AG04449 (cell line): ENCODE measurements at regions not wholly inside any gene's neighbourhood (a gene's known extent, or its start where the extent isn't known, plus 50 kb on each side); places are given as distances from the start of the nearest gene placed in this dataset.
"Not testable (repeated sequence)": the region's sequence is repeated elsewhere in the genome, so short reads cannot be mapped to it uniquely, and the experiment has no call there.

Experiments used
- CTCF ChIA-PET: fragments of 350-600 bp; formaldehyde crosslinking; extraction: SDS; loops from one replicate; lab custom pipeline; 2021; ENCODE audit warnings: antibody characterized with exemption; lab: Yijun Ruan, JAX
- POLR2A ChIA-PET: fragments of 400-600, 350-600 bp; formaldehyde crosslinking; extraction: SDS; loops from one replicate; lab custom pipeline; 2020; ENCODE audit warnings: antibody characterized with exemption, inconsistent platforms; lab: Yijun Ruan, JAX
- DNase-seq: peaks from one replicate; pipeline ENCODE4 v3.0.0-alpha.2; 2010; ENCODE audit warnings: low read depth, low spot score
- H3K4me3 ChIP-seq: 2 replicates; pipeline ENCODE4 v1.5.1; 2011; ENCODE audit warnings: low read depth, mild to moderate bottlenecking, control low read depth, low read length
- TF ChIP-seq, protein P1 (sequence below): IDR thresholded peaks from one replicate; pipeline ENCODE4 v1.5.1; 2011; ENCODE audit warnings: mild to moderate bottlenecking, moderate library complexity, low read length, control low read depth, inconsistent platforms; ENCODE audit not compliant: insufficient read depth; ENCODE audit errors: missing control alignments

DNA sequence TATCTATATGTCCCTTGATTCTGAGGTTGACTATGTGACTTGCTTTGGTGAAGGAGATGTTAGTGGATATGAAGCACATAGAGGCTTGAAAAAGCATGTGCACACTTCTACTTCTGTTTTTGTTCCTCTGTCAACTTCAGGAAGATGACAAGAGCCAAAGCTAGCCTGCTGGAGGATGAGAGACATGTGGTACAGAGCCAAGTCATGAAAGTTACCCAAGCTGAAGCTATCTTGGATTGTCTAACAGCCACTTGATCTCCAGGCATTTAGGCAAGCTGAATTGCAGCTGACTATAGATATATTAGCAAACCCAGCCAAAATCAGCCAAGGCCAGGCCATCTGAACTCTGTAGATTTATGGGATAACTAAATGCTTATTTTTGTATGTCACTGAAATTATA, 70.8 kb upstream of the DYNLT3 start:
- no peak for DNase-seq
- TF ChIP-seq, protein P1, sequence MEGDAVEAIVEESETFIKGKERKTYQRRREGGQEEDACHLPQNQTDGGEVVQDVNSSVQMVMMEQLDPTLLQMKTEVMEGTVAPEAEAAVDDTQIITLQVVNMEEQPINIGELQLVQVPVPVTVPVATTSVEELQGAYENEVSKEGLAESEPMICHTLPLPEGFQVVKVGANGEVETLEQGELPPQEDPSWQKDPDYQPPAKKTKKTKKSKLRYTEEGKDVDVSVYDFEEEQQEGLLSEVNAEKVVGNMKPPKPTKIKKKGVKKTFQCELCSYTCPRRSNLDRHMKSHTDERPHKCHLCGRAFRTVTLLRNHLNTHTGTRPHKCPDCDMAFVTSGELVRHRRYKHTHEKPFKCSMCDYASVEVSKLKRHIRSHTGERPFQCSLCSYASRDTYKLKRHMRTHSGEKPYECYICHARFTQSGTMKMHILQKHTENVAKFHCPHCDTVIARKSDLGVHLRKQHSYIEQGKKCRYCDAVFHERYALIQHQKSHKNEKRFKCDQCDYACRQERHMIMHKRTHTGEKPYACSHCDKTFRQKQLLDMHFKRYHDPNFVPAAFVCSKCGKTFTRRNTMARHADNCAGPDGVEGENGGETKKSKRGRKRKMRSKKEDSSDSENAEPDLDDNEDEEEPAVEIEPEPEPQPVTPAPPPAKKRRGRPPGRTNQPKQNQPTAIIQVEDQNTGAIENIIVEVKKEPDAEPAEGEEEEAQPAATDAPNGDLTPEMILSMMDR = no peak
- ChIA-PET CTCF (no interaction called here), POLR2A (no interaction called here)
- H3K4me3 ChIP-seq = no peak overlapping the region

DNA sequence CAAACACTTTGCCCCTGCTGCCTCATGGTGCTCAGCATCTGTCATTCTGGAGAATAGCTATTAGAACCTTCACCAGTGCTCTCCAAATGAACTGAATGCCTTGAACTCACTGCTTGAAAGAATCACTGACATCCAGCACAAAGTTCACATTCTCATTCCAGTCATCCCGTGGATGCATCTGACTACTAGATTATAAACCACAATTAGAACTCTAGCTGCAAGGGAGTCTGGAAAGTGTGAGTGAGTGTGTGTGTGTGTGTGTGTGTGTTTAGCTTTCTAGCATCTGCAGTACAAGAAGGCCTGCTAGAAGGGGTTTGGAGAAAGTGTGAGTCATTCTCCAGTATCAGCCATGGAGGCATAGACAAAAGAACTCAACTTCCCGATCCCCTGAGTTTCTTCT, 71.3 kb upstream of the DYNLT3 start:
- no peak overlapping the region for H3K4me3 ChIP-seq
- TF ChIP-seq, protein P1 = no peak
- ChIA-PET POLR2A (no interaction called here), CTCF (no interaction called here)
- DNase-seq = no peak

DNA sequence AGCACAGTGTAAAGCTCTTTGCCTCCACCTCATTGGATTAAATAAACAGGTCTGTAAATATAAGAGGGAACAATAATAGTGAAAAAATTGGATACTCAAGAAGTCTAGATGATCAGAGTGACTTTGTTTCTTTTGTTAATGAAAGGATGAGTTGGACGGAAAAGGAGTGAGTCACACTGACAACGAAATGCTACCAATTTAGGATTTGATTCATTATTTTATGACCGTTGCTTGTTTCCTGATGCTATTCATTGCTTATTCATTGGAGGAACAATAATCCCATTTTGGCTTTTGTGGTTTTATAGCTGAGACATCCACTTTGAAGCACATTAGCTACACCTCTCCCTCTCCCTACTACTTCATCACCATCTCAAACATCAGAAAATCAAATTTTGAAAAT, 74.4 kb upstream of the DYNLT3 start:
- POLR2A ChIA-PET = no interaction called here
- no peak overlapping the region for H3K4me3 ChIP-seq
- CTCF ChIA-PET = interaction anchor here (9.2 kb wide), 1 partner anchor 245 kb away, joined by 105 read pairs; no protein-coding TSS in a partner anchor
- TF ChIP-seq, protein P1 = no peak
- no peak for DNase-seq

GRCh38 chrX:37922928-37923327, 75.6 kb upstream of the DYNLT3 start:
- TF ChIP-seq, protein P1 = no peak
- ChIA-PET CTCF (interaction anchor here (1.2 to 9.2 kb wide), 2 partner anchors 244 to 252 kb away, joined by 4 to 105 read pairs; no protein-coding TSS in a partner anchor), POLR2A (no interaction called here)
- no peak overlapping the region for H3K4me3 ChIP-seq
- no peak for DNase-seq

DNA sequence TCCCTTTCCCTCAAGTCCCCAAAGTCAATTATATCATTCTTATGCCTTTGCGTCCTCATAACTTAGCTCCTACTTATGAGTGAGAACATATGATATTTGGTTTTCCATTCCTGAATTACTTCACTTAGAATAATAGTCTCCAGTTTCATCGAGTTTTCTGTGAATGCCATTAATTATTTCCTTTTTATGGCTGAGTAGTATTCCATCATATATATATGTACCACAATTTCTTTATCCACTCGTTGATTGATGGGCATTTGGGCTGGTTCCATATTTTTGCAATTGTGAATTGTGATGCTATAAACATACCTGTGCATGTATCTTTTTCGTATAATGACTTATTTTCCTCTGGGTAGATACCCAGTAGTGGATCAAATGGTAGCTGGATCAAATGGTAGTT, 78.4 kb upstream of the DYNLT3 start:
- POLR2A ChIA-PET, H3K4me3 ChIP-seq, DNase-seq: not testable (repeated sequence)
- CTCF ChIA-PET = interaction anchor here (0.6 to 9.2 kb wide), 6 partner anchors 14 to 249 kb away, joined by 3 to 105 read pairs (median 8); no protein-coding TSS in a partner anchor

DNA sequence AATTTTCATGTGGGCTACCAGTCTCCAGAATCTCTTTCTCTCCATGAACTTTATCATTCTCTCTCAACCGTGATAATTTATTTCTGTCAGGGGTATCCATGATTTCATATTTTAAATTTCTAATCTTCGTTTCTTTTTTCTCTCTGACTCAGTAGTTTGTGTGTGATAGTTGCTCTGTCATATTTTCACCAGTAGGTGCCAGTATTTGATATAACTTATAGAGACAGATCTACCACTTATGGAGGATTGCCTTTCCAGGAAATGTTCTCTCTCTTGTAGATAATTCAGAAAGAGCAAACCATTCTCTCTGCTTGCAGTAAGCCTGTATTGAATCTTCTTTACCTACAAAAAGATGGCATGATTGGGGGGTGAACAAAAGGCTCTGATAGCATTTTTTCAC, 79.3 kb upstream of the DYNLT3 start:
- ChIA-PET CTCF (interaction anchor here (0.8 to 9.2 kb wide), 11 partner anchors 13 to 253 kb away, joined by 3 to 105 read pairs (median 3); no protein-coding TSS in a partner anchor), POLR2A (no interaction called here)
- peak; percentile 0 for DNase-seq
- H3K4me3 ChIP-seq = no peak overlapping the region
- TF ChIP-seq, protein P1 = peak; percentile 17

GRCh38 chrX:37942170-37942569, 64.2 kb upstream of the SYTL5 start:
- no peak overlapping the region for H3K4me3 ChIP-seq
- no peak for DNase-seq
- TF ChIP-seq, protein P1 = no peak
- CTCF ChIA-PET = no interaction called here
- POLR2A ChIA-PET = no interaction called here
